Islet of Langerhans (tissue), 1 donor: ENCODE measurements at regions not wholly inside any gene's neighbourhood (a gene's known extent, or its start where the extent isn't known, plus 50 kb on each side); places are given as distances from the start of the nearest gene placed in this dataset.
"Not testable (repeated sequence)": the region's sequence is repeated elsewhere in the genome, so short reads cannot be mapped to it uniquely, and the experiment has no call there.

Source experiments
- FAIRE-seq: peaks from one replicate; lab custom pipeline; 2011; peaks lifted over from hg19 to GRCh38; lab: Jason Lieb, UNC

DNA sequence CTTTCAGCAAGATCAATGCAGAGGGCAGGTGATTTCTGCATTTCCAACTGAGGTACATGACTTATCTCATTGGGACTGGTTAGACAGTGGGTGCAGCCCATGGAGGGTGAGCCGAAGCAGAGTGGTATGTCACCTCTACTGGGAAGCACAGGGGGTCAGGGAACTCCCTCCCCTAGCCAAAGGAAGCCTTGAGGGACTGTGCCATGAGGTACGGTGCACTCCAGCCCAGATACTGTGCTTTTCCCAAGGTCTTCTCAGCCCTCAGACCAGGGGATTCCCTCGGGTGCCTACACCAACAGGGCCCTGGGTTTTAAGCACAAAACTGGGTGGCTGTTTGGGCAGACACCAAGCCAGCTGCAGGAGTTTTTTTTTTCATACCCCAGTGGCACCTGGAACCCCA, 329.5 kb upstream of the TMEFF2 start:
- FAIRE-seq = not testable (repeated sequence)

DNA sequence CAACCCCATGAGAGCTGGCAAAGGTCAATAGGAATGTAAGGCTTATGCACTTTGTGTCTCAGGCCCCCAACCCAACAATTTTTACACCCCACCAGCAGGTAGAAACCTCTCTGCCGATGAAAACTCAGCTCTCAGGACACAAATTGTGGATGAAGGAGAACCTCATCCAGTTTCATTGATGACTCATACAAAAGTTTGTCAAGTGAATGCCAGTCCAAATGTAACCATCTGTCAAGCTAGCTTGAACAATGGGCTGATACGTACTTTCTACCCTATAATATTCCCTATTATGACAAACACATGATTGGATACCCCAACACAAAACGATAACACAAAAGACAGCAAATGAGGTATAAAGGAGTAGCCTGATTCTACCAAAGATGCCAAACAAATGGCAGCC, 321.2 kb upstream of the TMEFF2 start:
- FAIRE-seq = no peak

DNA sequence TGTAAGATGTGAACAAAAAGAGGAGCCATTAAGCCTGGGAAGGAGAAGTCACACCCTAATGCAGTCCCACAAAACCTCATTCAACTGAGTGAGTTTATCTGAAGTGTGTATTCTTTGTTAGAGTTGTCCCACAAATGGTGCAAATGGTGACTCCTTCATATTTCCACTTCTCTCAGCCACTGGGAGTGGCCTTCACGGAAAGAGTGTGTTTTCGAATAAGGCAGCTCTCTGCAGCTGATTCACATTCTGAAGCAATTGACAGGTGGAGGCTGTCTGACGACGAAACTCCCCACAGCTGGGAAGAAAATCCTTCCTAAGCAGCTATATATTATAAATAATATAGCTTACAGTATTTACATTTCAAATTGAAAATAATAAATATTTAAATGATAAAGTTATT, 318.8 kb upstream of the TMEFF2 start:
- FAIRE-seq = no peak

DNA sequence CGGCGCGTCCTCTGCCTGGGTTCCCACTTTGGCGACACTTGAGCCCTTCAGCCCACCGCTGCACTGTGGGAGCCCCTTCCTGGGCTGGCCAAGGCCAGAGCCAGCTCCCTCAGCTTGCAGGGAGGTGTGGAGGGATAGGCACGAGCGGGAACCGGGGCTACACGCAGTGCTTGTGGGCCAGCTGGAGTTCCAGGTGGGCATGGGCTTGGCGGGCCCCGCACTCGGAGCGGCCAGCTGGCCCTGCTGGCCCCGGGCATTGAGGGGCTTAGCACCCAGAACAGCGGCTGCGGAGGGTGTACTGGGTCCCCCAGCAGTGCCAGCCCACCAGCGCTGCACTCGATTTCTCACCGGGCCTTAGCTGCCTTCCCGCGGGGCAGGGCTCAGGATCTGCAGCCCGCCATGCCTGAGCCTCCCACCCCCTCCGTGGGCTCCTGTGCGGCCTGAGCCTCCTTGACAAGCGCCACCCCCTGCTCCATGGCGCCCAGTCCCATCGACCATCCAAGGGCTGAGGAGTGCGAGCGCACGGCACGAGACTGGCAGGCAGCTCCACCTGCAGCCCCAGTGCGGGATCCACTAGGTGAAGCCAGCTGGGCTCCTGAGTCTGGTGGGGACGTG, 313.2 kb upstream of the TMEFF2 start:
- FAIRE-seq = not testable (repeated sequence)

DNA sequence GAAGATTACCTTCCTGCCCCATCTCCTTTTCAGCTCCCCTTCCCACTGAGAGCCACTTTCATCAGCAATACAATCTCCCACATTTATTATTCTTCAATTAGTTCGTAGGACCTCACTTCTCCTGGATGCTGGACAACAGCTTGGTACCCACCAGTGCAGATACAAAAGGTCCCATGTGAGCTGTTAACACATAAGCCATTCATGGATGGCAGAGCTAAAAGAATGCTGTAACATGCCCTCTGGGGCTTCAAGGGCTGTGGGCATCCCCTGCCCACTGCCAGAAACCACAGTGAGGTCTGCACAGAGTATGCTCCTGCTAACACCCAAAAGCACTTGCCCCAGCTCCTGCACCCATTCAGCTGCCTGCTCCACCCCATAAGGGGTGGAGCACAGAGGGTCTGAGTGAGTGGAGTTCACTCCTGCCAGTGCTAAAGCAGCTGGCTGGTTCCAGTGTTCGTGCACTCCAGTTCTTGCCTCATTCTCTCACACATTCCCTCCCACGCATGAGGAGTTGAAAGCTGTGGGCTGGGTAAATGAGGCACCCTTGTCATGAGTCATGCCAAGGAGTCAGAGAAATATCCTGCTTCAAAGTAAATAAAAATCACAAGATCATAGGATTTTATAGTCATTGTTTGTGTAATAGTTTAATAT, 305.9 kb upstream of the TMEFF2 start:
- FAIRE-seq = no peak

DNA sequence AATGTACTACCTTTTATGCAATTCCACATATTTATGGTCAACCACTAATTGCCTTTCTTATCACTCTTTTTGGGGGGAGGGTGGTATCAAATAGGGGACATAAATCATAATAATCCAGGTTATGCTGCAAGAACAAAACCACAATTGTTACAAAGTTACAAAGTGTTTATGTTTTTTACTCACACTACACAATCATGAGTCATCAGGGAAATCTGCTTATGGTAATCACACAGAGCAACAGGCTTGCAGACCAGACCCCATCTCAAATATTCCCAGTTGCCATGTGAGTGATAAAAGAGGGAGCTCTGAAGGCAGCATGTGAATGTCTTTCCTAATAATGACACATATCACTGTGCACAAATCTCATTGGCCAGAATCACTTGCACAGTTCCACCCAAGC, 304.7 kb upstream of the TMEFF2 start:
- FAIRE-seq = no peak

DNA sequence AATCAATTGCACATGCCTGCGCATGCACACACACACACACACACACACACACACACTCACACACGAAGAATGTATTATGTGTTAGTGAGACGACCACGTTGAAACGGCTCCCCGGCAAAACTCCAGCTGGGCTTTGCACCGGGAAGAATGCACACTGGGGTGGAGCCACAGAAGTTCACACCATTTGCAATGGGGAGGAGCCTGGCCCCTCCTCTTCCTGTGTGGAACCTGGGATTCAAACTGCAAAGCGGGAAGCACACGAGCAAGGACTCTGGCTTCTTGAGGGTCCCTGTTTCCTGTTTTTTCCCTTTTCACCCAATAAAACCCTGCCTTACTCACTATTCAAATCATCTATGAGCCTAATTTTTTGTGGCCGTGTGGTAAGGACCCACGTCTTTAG, 304.0 kb upstream of the TMEFF2 start:
- no peak for FAIRE-seq

DNA sequence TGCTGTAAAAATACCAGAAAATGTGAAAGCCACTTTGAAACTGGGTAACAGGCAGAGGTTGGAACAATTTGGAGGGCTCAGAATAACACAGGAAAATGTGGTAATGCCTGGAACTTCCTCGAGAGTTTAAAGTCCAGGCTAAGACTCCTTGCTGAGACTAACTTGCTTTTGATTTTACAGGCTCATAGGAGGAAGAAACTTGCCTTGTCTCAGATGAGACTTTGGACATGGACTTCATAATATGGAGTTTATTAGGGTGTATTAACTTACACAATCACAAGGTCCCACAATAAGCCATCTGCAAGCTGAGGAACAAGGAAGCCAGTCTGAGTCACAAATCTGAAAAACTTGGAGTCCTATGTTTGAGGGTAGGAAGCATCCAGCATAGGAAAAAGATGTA, 293.4 kb upstream of the TMEFF2 start:
- not testable (repeated sequence) for FAIRE-seq

DNA sequence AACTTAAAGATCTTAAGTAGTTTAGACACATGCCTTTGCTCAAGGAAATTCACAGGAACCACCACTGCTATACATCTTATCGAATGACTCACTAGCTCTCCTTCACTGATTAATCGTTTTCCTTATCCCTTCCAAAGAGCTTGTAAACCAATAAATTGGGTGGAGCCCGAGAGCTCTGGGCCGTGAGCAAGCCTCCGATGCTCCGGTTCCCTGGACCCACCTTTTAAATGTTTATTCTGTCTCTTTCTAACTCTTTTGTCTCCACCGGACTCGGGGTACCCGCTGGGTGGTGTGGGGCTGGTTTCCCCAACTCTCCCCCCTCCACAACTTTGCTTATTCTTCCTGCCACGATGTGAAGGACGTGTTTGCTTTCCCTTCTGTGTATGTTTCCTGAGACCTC, 292.9 kb upstream of the TMEFF2 start:
- no peak for FAIRE-seq

DNA sequence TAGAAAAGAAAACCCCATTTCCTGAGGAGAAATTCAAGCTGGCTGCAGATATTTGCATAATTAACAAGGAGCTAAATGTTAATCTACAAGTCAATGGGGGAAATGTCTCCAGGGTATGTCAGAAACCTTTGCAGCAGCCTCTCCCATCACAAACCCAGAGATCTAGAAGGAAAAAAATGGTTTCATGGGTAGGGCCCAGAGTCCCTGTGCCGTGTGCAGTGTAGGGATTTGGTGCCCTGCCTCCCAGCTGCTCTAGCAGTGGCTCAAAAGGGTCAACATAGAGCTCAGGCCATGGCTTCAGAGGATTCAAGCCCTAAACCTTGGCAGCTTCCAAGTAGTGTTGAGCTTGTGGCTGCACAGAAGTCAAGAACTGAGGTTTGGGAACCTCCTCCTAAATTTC, 290.2 kb upstream of the TMEFF2 start:
- no peak for FAIRE-seq

DNA sequence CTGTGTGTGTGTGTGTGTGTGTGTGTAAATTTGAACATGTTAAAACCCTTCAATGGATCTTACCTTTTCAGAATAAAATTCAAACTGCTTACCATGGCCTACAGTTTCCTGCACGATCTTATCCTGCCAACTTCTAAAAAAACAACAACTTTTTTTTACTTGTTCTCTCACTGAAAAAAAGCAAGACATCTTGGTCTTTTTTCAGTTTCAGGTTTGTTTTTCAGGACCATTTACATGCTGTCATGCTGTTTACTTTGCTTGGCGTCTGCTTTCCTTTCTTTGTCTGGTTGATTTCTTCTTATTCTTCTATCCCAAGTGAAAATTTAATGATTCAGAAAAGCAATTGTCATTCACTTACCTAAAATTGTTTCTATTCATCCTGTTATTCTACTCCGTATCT, 286.3 kb upstream of the TMEFF2 start:
- no peak for FAIRE-seq

DNA sequence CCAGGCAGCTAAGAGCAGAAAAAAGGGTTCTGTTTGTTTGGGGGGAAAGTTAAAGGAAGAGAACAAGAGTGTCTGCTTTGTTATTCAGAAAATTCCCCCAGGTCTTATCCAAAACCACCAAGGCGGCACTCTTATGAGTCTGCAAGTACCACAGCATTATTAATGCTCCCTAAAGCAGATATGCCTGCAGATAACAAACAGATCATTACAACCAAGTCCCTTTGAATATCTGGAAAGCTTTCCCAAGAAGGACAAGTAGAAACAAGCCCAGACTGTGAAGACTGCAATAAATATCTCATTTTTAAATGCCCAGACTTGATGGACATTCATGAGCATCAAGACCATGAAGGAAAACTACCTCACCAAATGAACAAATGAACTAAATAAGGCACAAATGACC, 278.6 kb upstream of the TMEFF2 start:
- no peak for FAIRE-seq

DNA sequence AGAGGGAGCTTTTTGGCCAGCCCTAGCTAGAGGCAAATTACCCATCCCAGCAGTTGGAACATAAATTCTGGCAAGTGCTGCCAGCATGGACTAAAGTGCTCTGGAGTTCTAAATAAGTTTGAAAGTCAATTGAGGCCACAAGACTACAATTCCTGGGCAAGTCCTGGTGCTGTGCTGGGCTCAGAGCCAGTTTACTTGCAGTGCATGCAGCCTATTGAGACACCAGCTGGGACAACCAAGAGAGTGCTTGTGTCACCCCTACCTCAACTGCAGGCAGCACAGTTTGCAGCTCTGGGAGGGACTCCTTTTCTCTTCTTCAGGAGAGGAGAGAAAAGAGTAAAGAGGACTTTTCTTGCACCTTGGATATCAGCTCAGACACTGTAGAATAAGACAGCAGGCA, 277.2 kb upstream of the TMEFF2 start:
- no peak for FAIRE-seq

DNA sequence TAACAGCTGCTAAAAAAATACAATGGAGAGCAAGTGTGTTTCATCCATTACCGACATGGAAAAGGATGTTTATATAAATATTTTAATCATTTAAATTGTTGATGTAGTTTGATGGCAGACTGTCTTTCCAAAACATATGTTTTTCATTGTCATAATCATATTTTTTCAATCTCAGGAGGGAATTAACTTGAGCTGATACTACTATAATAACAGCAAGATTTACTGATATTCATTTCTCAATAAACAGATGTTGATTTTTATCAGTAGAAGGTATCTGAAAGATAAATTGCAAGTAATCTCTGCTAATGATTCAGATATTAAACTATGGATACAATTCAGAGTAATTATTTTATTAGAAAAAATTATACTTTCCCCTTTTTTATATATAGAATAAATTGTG, 274.9 kb upstream of the TMEFF2 start:
- FAIRE-seq = no peak

DNA sequence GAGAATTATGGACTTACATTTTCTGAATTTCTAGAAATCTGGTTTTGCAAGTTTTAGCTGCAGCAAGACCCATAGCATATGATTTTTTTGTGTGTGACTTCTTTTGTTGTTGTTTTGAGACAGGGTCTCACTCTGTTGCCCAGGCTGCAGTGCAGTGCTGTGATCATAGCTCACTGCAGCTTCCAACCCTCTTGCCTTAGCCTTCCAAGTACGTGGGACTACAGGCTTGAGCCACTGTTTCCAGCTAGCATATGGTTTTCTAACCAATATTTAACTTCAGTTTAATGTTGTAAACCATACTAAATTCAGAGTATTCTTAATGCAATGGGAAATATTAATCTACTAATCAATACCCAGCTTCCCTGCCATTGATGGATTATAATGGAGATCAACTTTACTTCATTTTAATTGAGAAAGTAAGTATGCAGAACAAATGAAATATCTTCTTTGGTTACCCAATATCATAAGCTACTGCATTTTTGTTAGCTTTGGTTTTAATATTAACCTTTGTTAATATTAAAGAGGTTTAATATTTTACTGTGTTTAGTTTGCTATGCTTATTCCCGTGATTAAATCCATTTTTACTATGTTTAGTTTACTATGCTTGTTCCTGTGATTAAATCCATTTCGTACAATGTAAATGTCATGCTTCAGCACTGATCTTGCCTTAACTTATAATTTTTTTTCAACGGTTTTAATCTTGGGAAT, 273.4 kb upstream of the TMEFF2 start:
- no peak for FAIRE-seq

DNA sequence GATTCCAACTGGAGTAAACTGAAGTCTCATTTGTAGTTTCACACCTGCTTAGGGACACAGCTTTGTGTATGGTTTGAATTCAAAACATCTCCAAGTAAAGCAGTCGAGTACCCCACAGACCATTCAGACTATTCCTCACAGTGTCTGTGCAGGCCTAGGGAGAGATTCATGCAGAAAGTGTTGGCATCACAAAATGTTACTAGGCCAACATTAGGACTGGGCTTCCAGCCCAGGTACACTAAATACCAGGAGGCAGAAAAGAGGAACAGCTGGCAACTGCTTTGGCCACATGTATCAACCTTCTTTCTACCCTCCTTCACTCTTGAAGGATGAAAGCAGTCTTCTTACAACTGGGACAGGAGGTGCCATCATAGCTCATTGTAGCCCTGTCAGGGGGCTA, 270.4 kb upstream of the TMEFF2 start:
- FAIRE-seq = no peak

DNA sequence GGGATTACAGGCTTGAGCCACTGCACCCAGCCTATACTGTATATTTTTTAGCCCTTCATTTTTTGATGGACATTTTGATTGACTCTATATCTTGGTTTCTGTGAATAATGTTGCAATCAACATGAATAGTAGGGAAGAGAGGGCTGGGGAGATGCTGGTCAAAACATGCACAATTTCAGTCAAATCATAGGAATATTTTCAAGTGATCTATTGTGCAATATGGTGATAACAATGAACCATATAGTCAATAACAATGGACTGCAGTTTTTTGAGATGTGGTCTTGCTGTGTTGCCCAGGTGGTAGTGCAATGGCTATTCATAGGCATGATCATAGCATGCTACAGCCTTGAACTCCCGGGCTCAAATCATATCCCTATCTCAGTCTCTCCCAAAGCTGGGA, 264.7 kb upstream of the TMEFF2 start:
- FAIRE-seq = no peak

DNA sequence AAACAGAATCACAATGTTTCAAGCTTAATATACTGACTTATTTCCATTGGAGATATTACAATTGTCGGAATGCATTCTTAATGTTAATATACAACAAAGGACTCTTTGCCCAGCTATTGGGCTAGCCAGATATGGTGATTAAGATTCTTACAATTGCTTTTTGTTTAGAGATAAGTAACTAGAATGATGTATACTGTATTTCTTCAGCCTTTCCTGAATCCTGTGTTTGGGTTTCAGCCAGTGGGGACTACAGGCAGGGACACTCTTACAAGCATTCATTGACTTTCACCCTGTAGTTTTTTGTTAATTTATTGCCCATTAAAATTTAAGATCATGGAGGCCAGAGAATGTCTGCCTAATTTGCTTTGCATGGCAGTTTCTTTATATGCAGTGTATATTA, 254.1 kb upstream of the TMEFF2 start:
- no peak for FAIRE-seq

DNA sequence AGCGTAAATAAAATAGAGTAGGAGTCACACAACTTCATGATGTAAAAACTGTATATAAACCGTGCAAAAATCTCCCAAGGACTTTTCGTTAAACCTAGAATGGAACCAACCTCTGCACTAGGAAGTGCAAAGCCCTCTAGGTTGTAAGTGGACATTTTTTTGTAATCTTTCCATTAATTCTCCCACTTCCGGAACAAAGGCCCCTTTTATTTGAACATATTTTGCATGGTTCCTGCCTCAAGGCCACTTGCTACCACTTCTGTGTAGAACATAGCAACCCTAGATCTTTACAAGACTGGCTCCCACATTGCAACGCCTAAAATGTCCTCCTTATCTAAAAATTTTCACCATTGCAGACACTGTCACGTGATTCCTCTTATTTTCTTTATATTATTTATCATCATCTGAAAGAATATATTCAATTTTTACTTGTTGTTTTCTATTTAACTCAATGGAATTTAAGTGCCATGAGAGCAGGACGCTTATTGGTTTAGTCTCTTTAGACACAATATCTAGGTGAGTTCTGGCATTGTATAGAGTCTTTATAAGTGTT, 249.6 kb upstream of the TMEFF2 start:
- no peak for FAIRE-seq

DNA sequence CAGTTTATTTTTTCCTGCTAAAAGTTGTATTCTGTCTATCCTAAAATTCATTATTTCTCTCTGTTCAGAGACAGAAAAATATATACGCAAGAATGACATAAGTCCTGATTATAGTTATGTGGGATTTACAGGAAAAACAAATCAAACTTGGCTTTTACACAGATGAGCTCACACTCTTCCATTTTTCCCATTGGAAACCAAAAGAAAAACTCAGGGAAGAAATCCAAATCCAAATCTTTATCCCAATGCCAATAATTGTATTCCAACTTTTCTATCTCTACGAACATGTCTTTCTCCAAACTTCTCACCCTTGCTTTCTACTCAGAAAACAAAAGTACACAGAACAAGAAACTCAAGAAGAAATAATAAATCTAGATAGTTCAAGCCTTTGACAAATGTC, 249.1 kb upstream of the TMEFF2 start:
- FAIRE-seq = no peak

DNA sequence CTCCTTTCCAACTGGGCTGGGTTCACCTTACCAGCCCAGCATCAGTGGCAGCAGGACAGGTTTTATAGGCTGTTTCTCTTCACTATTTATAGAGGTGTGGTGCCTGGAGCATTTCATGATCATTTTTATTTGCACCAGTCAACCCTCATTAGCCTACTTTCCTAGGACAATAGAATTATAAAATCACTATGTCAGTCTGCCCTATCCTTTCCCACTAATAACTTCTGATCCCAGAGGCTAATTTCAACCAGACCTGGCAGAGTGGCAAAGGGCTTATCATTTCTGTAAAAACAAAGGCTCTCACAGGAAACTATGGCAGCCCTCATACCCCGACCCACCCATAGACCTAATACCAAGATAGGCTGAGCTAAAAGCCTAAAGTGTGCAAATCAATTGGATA, 243.5 kb upstream of the TMEFF2 start:
- FAIRE-seq = no peak

DNA sequence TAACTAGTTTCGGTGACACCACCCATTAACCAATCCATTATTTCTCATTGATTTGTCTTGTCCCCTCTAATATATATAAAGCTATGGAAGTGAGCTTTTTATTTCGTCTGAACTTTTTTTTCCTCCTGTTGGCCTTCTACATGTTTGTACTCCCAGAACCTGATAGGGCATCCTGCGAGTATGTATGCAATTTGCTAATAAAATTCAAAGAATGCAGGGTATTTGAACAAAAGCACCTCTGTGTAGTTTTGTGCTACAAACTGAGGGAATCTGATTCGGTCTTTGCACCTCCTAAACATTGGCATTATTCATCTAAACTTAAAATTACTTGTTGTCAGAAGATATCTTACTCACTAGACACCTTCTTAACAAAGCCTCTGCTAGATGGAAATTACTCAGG, 242.9 kb upstream of the TMEFF2 start:
- FAIRE-seq = no peak

DNA sequence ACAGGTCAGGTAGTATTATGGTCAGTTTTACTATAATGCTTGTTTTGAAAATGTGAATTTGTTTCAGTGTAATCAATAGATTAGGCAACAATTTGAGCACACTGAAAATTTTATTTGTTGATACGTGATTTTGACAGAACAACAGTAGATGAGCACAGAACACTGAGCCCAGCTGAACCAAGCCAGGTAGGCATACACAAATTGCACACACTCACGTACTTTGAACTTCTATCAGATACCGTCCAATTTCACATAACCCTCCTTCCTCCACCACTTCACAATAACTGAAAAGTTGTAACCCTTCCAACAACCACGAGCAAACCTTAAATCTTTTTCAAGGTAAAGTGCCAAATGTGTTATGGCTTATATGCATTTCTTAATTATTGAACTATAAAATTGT, 229.5 kb upstream of the TMEFF2 start:
- FAIRE-seq = no peak

DNA sequence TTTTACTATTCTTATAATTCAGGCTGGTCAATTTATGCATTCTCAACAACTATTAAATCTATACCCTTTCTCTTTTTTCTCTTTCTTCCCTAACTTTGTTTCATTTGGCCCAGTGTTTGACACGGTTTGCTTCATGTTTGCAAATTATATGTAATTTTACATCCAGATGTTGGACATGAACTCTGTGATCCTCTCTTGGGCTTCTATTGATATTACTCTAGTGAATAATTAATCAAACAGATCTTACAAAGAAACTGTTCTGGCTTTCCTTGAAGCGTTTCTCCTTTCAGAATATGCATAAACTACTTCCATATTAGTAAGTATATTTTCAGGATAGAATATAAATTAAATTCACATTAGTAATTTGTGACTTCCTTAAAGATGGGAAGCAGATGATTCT, 225.1 kb upstream of the TMEFF2 start:
- FAIRE-seq = no peak
